GM21786 (cell line): ENCODE measurements at regions not wholly inside any gene's neighbourhood (a gene's known extent, or its start where the extent isn't known, plus 50 kb on each side); places are given as distances from the start of the nearest gene placed in this dataset.

Experiments
- ATAC-seq: cut with Tn5 transposase; IDR thresholded peaks from one replicate; pipeline ENCODE4 v1.9.1; 2021; ENCODE audit not compliant: unreplicated experiment

GRCh38 chr13:89660752-89661151 is 1686.7 kb upstream of the MIR17HG start:
- ATAC-seq = no peak

GRCh38 chr13:89673789-89674311 is 1673.6 kb upstream of the MIR17HG start:
- ATAC-seq = no peak

- ATAC-seq = no peak
Observed at GRCh38 chr13:89678466-89679121, 1668.9 kb upstream of the MIR17HG start.

GRCh38 chr13:89684896-89685295 is 1662.6 kb upstream of the MIR17HG start:
- ATAC-seq = no peak

- no peak for ATAC-seq
Observed at GRCh38 chr13:89686171-89686570, 1661.3 kb upstream of the MIR17HG start.

GRCh38 chr13:89687066-89687465 is 1660.4 kb upstream of the MIR17HG start:
- ATAC-seq = no peak

GRCh38 chr13:89688918-89689317 is 1658.6 kb upstream of the MIR17HG start:
- ATAC-seq = no peak

GRCh38 chr13:89694451-89694850 is 1653.0 kb upstream of the MIR17HG start:
- ATAC-seq = no peak

GRCh38 chr13:89695343-89696257 is 1651.9 kb upstream of the MIR17HG start:
- no peak for ATAC-seq

GRCh38 chr13:89701913-89702312 is 1645.6 kb upstream of the MIR17HG start:
- no peak for ATAC-seq

- no peak for ATAC-seq
Observed at GRCh38 chr13:89704040-89704439, 1643.4 kb upstream of the MIR17HG start.

- no peak for ATAC-seq
Observed at GRCh38 chr13:89708013-89708412, 1639.5 kb upstream of the MIR17HG start.

- no peak for ATAC-seq
Observed at GRCh38 chr13:89721216-89721615, 1626.3 kb upstream of the MIR17HG start.

- ATAC-seq = no peak
Observed at GRCh38 chr13:89726690-89727435, 1620.6 kb upstream of the MIR17HG start.

- ATAC-seq = no peak
Observed at GRCh38 chr13:89733829-89734228, 1613.7 kb upstream of the MIR17HG start.

- no peak for ATAC-seq
Observed at GRCh38 chr13:89737051-89737450, 1610.4 kb upstream of the MIR17HG start.

- ATAC-seq = no peak
Observed at GRCh38 chr13:89738072-89738471, 1609.4 kb upstream of the MIR17HG start.

- ATAC-seq = no peak
Observed at GRCh38 chr13:89740994-89741685, 1606.3 kb upstream of the MIR17HG start.

- no peak for ATAC-seq
Observed at GRCh38 chr13:89746554-89746953, 1600.9 kb upstream of the MIR17HG start.

- ATAC-seq = no peak
Observed at GRCh38 chr13:89748716-89749115, 1598.8 kb upstream of the MIR17HG start.

- ATAC-seq = no peak
Observed at GRCh38 chr13:89749888-89750287, 1597.6 kb upstream of the MIR17HG start.
